HepG2 (cell line): ENCODE measurements at regions not wholly inside any gene's neighbourhood (a gene's known extent, or its start where the extent isn't known, plus 50 kb on each side); places are given as distances from the start of the nearest gene placed in this dataset.

Experiments
- CHCHD3 ChIP-seq: sonication (generic); formaldehyde crosslinking; IDR thresholded peaks from 2 replicates; pipeline ENCODE4 v1.8.0; 2022; ENCODE audit warnings: mild to moderate bottlenecking, missing genetic modification reagents, moderate library complexity
- CTCF ChIP-seq: sonication (generic); formaldehyde crosslinking; IDR thresholded peaks from 2 replicates; pipeline ENCODE4 v1.5.0; 2020; ENCODE audit warnings: mild to moderate bottlenecking, missing genetic modification reagents, moderate library complexity
- EP300 ChIP-seq, 3 experiments: sonication (generic) in 1 of 3; formaldehyde crosslinking in 1 of 3; IDR thresholded peaks; 2 replicates each; pipeline versions ENCODE4 v1.5.1 to v1.6.1; 2011 to 2020; ENCODE audit warnings: low read depth in 2 of 3, low read length in 2 of 3, borderline replicate concordance in 1 of 3, improper control_type of control experiment in 1 of 3, mild to moderate bottlenecking in 1 of 3, missing genetic modification reagents in 1 of 3, moderate library complexity in 1 of 3
- GMEB1 ChIP-seq: sonication (generic); formaldehyde crosslinking; IDR thresholded peaks from 2 replicates; pipeline ENCODE4 v1.5.1; 2020; ENCODE audit warnings: missing genetic modification reagents, mild to moderate bottlenecking, borderline replicate concordance
- NFE2L2 ChIP-seq: fragments of 150-350 bp; IDR thresholded peaks from 2 replicates; pipeline ENCODE4 v1.6.1; 2014; ENCODE audit warnings: low read length
- PRDM10 ChIP-seq: sonication (generic); formaldehyde crosslinking; IDR thresholded peaks from 2 replicates; pipeline ENCODE4 v1.4.0; 2020; ENCODE audit warnings: low read depth, missing genetic modification reagents
- ZNF180 ChIP-seq: sonication (generic); formaldehyde crosslinking; IDR thresholded peaks from 2 replicates; pipeline ENCODE4 v1.4.0; 2020; ENCODE audit warnings: low read depth, missing genetic modification reagents, borderline replicate concordance

- TF ChIP-seq ZNF180 (CRISPR knock-in tag): no peak
- TF ChIP-seq CTCF (CRISPR knock-in tag): no peak
- no peak for TF ChIP-seq EP300 (IDR thresholded peaks at IDR 0.05; ENCODE audit: low read depth in 2 of 2, low read length in 2 of 2)
- TF ChIP-seq EP300 (CRISPR knock-in tag; IDR thresholded peaks at IDR 0.05; ENCODE audit: borderline replicate concordance): no peak
- TF ChIP-seq NFE2L2: no peak
- no peak for TF ChIP-seq PRDM10 (CRISPR knock-in tag)
- TF ChIP-seq GMEB1 (CRISPR knock-in tag): no peak
- no peak for TF ChIP-seq CHCHD3
Measured at GRCh38 chr7:131735101-131735500, 178.7 kb upstream of the PODXL start.
